ENCODE measurements at regions not wholly inside any gene's neighbourhood (a gene's known extent, or its start where the extent isn't known, plus 50 kb on each side); places are given as distances from the start of the nearest gene placed in this dataset.

- DNase-seq (ENCODE audit: low read depth in 3 of 3) = no peak
These were observed 52.9 kb downstream of the FRMPD3 start for GRCh38 chrX:107502316-107502715.

- no peak for DNase-seq (ENCODE audit: low read depth in 3 of 3)
These were observed 54.6 kb downstream of the FRMPD3 start for GRCh38 chrX:107504006-107504405.

- DNase-seq (ENCODE audit: low read depth in 3 of 3) = no peak
These were observed 55.8 kb downstream of the FRMPD3 start for GRCh38 chrX:107505223-107505622.

- DNase-seq (ENCODE audit: low read depth in 3 of 3) = no peak
These were observed 57.2 kb downstream of the FRMPD3 start for GRCh38 chrX:107506596-107507031.

GRCh38 chrX:107507093-107507743 is 57.8 kb downstream of the FRMPD3 start:
- DNase-seq (ENCODE audit: low read depth in 3 of 3) = no peak

GRCh38 chrX:107507744-107508117 is 58.3 kb downstream of the FRMPD3 start:
- DNase-seq (ENCODE audit: low read depth in 3 of 3) = no peak

GRCh38 chrX:107508925-107509324 is 59.5 kb downstream of the FRMPD3 start:
- no peak for DNase-seq (ENCODE audit: low read depth in 3 of 3)

- DNase-seq (ENCODE audit: low read depth in 3 of 3) = no peak
These were observed 65.5 kb downstream of the FRMPD3 start for GRCh38 chrX:107514944-107515343.

GRCh38 chrX:107521877-107522586 is 72.6 kb downstream of the FRMPD3 start:
- DNase-seq (ENCODE audit: low read depth in 3 of 3) = no peak

GRCh38 chrX:107522901-107523300 is 73.4 kb downstream of the FRMPD3 start:
- DNase-seq (ENCODE audit: low read depth in 3 of 3) = no peak

- no peak for DNase-seq (ENCODE audit: low read depth in 3 of 3)
These were observed 76.7 kb downstream of the FRMPD3 start for GRCh38 chrX:107526141-107526540.

GRCh38 chrX:107530141-107530540 is 80.7 kb downstream of the FRMPD3 start:
- no peak for DNase-seq (ENCODE audit: low read depth in 3 of 3)

- DNase-seq (ENCODE audit: low read depth in 3 of 3) = peak in 1 of 3 experiments; percentile 5
These were observed 88.4 kb downstream of the FRMPD3 start for GRCh38 chrX:107537815-107538214.

- DNase-seq (ENCODE audit: low read depth in 3 of 3) = no peak
These were observed 87.1 kb upstream of the PRPS1 start for GRCh38 chrX:107541244-107541643.

GRCh38 chrX:107542040-107542439 is 86.3 kb upstream of the PRPS1 start:
- no peak for DNase-seq (ENCODE audit: low read depth in 3 of 3)

GRCh38 chrX:107542500-107542899 is 85.8 kb upstream of the PRPS1 start:
- DNase-seq (ENCODE audit: low read depth in 3 of 3) = no peak

GRCh38 chrX:107547621-107548020 is 80.7 kb upstream of the PRPS1 start:
- DNase-seq (ENCODE audit: low read depth in 3 of 3) = no peak

- no peak for DNase-seq (ENCODE audit: low read depth in 3 of 3)
These were observed 79.5 kb upstream of the PRPS1 start for GRCh38 chrX:107548775-107549174.

GRCh38 chrX:107549504-107549903 is 78.8 kb upstream of the PRPS1 start:
- peak in 1 of 3 experiments; percentile 3 for DNase-seq (ENCODE audit: low read depth in 3 of 3)

GRCh38 chrX:107551546-107551945 is 76.8 kb upstream of the PRPS1 start:
- DNase-seq (ENCODE audit: low read depth in 3 of 3) = no peak

GRCh38 chrX:107552930-107553329 is 75.4 kb upstream of the PRPS1 start:
- no peak for DNase-seq (ENCODE audit: low read depth in 3 of 3)

GRCh38 chrX:107556967-107557366 is 71.3 kb upstream of the PRPS1 start:
- DNase-seq (ENCODE audit: low read depth in 3 of 3) = no peak

GRCh38 chrX:107559506-107559905 is 68.8 kb upstream of the PRPS1 start:
- no peak for DNase-seq (ENCODE audit: low read depth in 3 of 3)

GRCh38 chrX:107560041-107560440 is 68.3 kb upstream of the PRPS1 start:
- no peak for DNase-seq (ENCODE audit: low read depth in 3 of 3)

Measured in stimulated activated CD4-positive, alpha-beta T cell treated with anti-CD3 and anti-CD28 coated beads, TNF-alpha, amount 100 ng/mL, for 24 hours (primary cell).